ENCODE measurements at regions not wholly inside any gene's neighbourhood (a gene's known extent, or its start where the extent isn't known, plus 50 kb on each side); places are given as distances from the start of the nearest gene placed in this dataset.

DNA sequence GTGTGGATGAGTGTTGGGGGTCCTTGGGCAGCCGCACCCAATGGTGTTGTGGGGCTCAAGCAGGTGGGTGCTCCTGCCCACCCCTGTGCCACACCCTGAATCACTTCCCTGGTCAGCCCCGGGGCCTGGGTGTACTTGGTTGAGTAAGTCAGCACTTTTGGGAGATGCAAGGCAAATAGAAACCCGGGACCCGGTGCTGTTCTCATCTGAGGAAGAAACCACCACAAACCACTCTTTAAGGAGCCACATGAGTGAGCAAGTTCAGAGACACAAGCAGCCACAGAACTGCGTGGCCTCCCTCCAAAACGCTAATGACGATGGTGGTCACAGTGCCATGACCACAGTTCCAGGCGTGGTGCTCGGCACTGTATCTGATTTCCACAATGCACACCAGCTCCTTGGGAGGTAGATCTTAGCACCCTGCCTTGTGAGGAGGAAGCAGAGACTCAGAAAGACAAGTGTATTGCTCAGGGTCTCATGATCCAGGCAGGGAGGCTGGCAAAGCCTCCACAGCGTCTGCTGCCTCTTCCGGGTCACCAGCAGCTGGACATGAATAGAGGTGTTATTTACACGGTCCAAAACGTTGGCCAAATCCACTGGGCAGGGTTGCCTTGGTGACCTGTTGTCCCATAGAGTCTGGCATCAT lies 118.2 kb upstream of the ALDH1A3 start:
- no peak for DNase-seq (ENCODE audit: low read depth)
- in situ Hi-C loops (cut with HindIII; ENCODE audit: low pct_unique_long_range_greater_than_20kb, low sequenced_read_pairs) = no loop called here

GRCh38 chr15:100762289-100762688 lies 117.3 kb upstream of the ALDH1A3 start:
- no peak for DNase-seq (ENCODE audit: low read depth)
- in situ Hi-C loops (cut with HindIII; ENCODE audit: low pct_unique_long_range_greater_than_20kb, low sequenced_read_pairs) = no loop called here

DNA sequence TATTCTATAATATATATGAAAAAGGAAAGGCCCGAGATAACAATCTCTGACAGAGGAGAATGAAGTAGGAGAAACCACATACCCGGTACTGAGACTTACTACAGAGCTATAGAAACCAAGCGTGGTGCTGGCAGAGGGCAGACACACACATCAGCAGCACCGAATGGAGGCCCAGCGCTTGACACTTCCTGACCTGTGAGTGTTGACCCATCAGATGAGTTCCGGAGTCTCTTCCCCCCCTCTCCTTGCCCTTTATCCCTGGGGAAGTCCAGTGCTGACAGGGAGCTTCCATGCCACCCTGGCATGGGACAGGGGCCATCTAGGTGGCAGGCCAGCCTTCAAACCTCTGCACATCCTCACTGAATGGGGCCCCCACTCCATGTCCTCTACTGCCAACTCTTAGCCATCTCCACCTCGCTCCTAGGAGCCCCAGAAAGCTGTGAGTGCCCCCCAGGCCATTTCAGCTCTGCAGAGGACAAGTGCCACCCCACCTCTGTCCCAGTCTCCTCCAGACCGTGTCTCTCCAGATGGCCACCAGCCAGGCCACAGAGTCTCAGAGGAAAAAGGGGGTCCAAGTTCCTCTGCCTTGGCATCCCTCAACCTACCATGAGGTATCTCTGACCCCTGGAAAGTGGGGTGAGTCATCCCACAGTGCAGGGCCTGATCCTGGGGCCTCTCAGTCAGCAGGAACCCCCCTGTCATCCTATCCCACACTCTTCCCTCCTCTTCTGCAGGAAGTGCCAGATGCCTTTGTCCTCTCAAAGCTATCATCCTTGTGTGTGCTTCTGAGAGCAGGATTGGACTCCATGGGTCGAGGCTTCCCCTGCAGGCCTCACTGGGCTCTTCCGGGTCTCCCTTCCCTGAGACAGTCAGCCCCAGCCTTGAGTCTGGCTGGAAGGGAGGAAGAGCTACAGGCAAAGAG lies 116.5 kb upstream of the ALDH1A3 start:
- no peak for DNase-seq (ENCODE audit: low read depth)
- in situ Hi-C loops (cut with HindIII; ENCODE audit: low pct_unique_long_range_greater_than_20kb, low sequenced_read_pairs) = no loop called here

GRCh38 chr15:100763835-100764750 lies 115.5 kb upstream of the ALDH1A3 start:
- no peak for DNase-seq (ENCODE audit: low read depth)
- in situ Hi-C loops (cut with HindIII; ENCODE audit: low pct_unique_long_range_greater_than_20kb, low sequenced_read_pairs) = no loop called here

- DNase-seq (ENCODE audit: low read depth) = no peak
- in situ Hi-C loops (cut with HindIII; ENCODE audit: low pct_unique_long_range_greater_than_20kb, low sequenced_read_pairs) = no loop called here
Measured at GRCh38 chr15:100764778-100765466, 114.7 kb upstream of the ALDH1A3 start.

DNA sequence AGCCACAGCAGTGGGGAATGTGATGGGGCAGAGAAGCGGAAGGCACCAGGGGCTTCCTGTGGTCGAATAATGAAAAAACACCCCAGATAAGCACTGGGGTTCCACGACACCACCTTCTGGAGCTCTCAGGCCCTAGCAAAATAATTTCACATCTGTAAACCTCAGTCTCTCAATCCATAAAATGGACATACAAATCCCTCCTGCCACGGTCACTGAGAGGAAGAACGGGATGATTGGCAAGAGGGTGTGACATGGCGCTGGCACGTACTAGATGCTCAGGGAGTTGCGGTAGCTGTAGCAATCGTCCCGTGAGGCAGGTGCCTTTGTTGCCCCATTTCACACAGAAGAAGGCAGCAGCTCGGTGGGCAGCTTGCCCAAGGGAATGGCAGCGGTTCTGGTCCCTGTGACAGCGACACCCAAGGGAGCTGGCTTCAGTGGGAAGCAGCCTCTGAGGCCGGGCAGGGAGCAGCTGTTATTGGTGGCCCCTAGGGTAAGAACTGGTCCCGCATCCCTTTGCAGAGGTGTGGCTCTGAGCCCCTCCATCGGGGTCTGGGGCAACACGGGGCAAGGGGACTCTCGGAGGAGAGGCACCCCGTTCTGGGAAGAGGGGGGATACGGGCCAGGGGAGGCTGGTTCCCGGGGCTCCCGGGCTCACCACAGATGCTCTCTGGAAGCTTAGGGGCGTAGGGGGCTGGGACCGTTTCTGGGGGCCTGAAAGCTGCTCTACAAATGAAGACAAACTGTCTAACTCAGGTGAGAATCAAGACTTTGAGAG lies 114.0 kb upstream of the ALDH1A3 start:
- in situ Hi-C loops (cut with HindIII; ENCODE audit: low pct_unique_long_range_greater_than_20kb, low sequenced_read_pairs) = no loop called here
- no peak for DNase-seq (ENCODE audit: low read depth)

DNA sequence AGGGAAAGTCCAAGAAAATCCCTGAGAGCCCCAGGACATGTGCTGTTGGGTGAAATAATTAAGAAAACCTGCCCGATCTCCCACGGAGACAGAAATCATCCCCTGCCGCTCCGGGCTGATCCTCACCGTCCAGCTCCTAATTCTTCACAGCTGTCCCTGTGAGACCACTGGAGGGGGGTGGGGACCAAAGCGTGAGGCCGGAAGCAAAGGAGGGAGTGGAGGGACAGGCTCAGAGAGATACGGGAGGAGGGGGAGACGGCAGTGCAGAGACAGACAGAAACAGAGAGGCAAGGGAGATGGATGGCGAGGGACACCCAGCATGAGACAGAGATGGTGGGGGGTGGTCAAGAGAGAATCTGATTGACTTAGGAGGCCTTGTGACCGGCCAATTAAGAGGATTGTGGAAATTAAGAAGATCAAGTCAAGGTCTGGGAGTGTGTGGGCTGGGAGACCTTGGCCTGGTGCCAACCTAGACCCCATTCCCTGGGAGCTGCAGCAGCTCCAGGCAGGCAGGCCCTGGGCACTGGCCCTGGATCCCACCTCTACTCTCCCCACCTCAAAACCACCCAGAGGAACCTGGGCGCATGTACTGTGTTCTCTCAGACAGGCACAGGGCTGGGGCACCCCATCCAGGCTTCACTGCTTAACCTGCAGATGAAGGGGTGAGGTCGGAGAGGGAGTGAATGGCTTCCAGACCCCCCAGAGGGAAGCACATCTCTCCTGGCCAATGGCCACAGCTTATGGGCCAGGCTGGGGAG lies 113.2 kb upstream of the ALDH1A3 start:
- in situ Hi-C loops (cut with HindIII; ENCODE audit: low pct_unique_long_range_greater_than_20kb, low sequenced_read_pairs) = no loop called here
- no peak for DNase-seq (ENCODE audit: low read depth)

GRCh38 chr15:100767001-100767825 lies 112.4 kb upstream of the ALDH1A3 start:
- no peak for DNase-seq (ENCODE audit: low read depth)
- in situ Hi-C loops (cut with HindIII; ENCODE audit: low pct_unique_long_range_greater_than_20kb, low sequenced_read_pairs) = no loop called here

GRCh38 chr15:100768501-100768931 lies 111.1 kb upstream of the ALDH1A3 start:
- DNase-seq (ENCODE audit: low read depth) = no peak
- in situ Hi-C loops (cut with HindIII; ENCODE audit: low pct_unique_long_range_greater_than_20kb, low sequenced_read_pairs) = no loop called here

DNA sequence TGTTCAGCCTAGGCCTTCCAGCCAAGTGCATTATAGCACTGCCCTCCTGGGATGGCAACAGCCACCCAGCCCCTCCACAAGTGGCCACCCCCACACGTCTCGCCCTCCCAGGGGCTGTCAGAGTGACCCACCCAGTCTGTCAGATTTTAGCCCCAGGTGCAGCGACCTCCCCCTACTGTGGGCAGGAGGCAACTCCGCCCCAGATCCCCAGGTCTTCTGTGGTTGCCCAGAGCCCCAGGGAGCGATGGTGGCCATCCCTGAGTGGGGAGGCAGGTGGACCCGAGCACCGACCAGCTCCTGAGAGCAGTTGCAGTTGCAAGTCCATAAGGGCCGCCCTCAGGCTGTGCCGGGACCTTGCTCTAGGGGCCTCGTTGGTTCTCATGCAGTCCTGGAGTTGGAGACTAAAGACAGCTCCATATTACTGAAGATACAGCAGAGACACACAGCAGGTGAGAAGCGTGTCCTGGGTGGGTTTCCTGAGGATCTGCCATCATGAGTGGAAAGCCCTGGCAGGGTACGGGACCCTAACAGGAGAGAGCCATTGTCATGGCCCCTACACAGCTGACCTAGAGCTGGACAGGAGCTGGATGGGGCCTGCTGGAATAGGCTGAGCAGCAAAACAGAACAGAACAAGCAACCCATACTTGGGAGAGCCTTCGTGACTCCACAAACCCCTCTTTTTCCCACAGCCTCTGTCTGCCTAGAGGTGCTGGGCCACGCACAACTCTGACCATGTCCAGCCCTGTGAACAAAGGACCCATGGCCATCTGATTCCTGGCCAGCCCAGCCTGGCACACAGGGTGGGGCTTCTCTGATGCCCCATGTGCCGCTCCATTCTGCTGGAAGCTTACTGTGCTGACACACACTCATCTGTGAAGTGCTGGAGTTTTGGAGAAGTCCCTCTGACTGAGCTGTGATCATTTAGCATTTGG lies 110.3 kb upstream of the ALDH1A3 start:
- in situ Hi-C loops (cut with HindIII; ENCODE audit: low pct_unique_long_range_greater_than_20kb, low sequenced_read_pairs) = no loop called here

DNA sequence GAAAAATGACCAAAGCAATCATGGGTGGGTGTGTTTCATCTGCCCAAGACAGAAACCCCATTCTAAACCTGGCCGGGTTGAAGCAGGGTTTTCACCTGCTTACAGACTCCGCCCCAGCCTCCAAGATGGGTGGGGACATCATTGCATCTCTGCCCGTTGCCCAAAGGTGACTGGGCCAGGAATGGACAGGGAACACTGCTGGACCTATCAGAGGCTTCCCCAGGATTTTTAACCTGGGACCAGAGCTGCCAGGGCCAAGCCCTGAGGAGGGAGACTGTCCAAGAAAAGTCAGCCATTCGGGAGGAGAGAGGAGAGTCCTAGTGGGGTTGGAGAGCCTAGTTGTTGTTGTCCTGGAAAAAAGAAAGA lies 109.7 kb upstream of the ALDH1A3 start:
- no peak for DNase-seq (ENCODE audit: low read depth)
- in situ Hi-C loops (cut with HindIII; ENCODE audit: low pct_unique_long_range_greater_than_20kb, low sequenced_read_pairs) = no loop called here

More for the DNA sequence above, 110.3 kb upstream of the ALDH1A3 start:
- DNase-seq (ENCODE audit: low read depth) = no peak

- DNase-seq (ENCODE audit: low read depth) = no peak
- in situ Hi-C loops (cut with HindIII; ENCODE audit: low pct_unique_long_range_greater_than_20kb, low sequenced_read_pairs) = no loop called here
Measured at GRCh38 chr15:100770661-100771584, 108.7 kb upstream of the ALDH1A3 start.

- in situ Hi-C loops (cut with HindIII; ENCODE audit: low pct_unique_long_range_greater_than_20kb, low sequenced_read_pairs) = no loop called here
- no peak for DNase-seq (ENCODE audit: low read depth)
Measured at GRCh38 chr15:100771746-100772145, 107.9 kb upstream of the ALDH1A3 start.

GRCh38 chr15:100772478-100772877 lies 107.2 kb upstream of the ALDH1A3 start:
- DNase-seq (ENCODE audit: low read depth) = no peak
- in situ Hi-C loops (cut with HindIII; ENCODE audit: low pct_unique_long_range_greater_than_20kb, low sequenced_read_pairs) = no loop called here
